MM.1S (cell line): ENCODE measurements at regions not wholly inside any gene's neighbourhood (a gene's known extent, or its start where the extent isn't known, plus 50 kb on each side); places are given as distances from the start of the nearest gene placed in this dataset.

Source experiments
- CTCF ChIP-seq: fragments of 300-600 bp; sonication (generic); IDR thresholded peaks from 2 replicates; pipeline ENCODE4 v1.5.1; 2016; ENCODE audit warnings: antibody characterized with exemption, low read length, mixed read lengths
- EZH2 ChIP-seq: fragments of 300-600 bp; sonication (generic); optimal IDR thresholded peaks from 2 replicates; pipeline ENCODE3; 2017; ENCODE audit warnings: low read depth, mild to moderate bottlenecking, antibody characterized with exemption, low read length, mixed read lengths
- EZH2phosphoT487 ChIP-seq: fragments of 300-600 bp; sonication (generic); IDR thresholded peaks from 2 replicates; pipeline ENCODE4 v1.6.1; 2018; ENCODE audit warnings: antibody characterized with exemption, low read length

- TF ChIP-seq CTCF (no peak), EZH2 (no peak), EZH2phosphoT487 (no peak)
Measured at GRCh38 chr1:87226341-87226760, 102.3 kb upstream of the LMO4 start.
